ENCODE measurements at regions not wholly inside any gene's neighbourhood (a gene's known extent, or its start where the extent isn't known, plus 50 kb on each side); places are given as distances from the start of the nearest gene placed in this dataset.

DNA sequence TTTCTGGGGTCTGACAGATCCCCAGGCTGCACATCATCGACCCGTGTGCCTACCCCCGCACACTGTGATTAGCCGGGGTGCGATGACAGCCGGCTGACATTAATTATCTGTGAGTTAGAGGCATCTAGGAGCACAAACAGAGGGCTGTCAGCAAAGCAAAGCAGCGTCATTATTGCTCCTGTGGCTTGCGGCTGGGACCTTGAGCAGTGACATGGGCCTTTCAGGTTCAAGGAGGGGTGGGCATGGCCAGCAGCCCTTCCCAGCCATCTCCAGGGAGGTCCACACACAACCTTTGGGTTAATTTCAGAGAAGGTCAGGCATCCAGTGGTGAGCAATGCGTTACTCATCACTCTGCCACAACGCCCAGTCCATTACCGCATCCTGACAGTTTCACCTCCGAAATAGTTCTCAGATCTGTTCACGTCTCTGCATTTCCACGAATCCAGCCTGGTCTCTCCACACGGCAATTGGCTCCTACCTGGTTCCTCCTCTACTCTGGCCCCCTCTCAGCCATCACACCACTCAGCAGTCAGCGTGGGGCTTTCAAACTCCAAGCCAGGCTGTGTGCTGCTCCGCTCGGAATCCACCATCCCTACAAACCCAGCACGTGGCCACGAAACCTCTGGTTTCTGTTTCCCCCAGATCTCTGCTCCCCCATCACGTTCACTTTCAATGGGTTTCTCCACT is 249.7 kb upstream of the C16orf82 start:
- TF ChIP-seq CTCF (IDR thresholded peaks at IDR 0.05; ENCODE audit: borderline replicate concordance, extremely low read depth, low read length, poor library complexity, severe bottlenecking) = no peak
- TF ChIP-seq EZH2 (IDR thresholded peaks at IDR 0.05; ENCODE audit: borderline replicate concordance, low read depth, low read length, severe bottlenecking) = no peak

All from DND-41 (cell line).